ENCODE measurements at regions not wholly inside any gene's neighbourhood (a gene's known extent, or its start where the extent isn't known, plus 50 kb on each side); places are given as distances from the start of the nearest gene placed in this dataset.

DNA sequence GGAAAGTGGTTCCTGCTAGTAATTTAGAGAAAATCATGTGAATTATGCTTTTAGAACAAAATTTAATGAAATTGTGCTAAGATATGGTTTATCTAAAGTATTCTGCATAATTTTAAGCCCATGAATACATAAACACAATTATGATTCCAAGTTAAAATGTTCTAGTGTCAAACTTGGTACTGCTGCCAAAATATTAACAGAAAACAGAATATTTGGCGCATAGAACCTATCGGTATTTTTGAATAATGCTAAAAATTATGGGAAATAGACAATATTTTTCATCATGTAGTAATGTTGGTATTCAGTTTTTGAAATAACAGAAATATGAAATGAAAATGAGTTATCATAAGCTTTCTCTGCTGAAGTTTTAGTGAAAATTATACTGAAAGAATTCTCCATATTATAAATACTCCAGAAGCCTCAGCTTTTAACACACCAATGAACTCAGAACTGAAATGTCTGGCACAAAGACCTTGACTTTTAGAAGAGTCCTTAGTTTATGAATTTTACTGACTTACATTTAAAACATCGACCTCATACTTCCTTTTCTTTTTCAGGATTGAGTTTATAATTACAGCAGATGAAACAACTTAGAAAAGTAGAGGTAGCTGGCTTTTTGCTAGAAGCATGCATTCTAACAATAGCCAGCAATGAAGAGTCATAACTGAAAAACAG, 1192.3 kb upstream of the GJE1 start:
- TF ChIP-seq, protein P1, sequence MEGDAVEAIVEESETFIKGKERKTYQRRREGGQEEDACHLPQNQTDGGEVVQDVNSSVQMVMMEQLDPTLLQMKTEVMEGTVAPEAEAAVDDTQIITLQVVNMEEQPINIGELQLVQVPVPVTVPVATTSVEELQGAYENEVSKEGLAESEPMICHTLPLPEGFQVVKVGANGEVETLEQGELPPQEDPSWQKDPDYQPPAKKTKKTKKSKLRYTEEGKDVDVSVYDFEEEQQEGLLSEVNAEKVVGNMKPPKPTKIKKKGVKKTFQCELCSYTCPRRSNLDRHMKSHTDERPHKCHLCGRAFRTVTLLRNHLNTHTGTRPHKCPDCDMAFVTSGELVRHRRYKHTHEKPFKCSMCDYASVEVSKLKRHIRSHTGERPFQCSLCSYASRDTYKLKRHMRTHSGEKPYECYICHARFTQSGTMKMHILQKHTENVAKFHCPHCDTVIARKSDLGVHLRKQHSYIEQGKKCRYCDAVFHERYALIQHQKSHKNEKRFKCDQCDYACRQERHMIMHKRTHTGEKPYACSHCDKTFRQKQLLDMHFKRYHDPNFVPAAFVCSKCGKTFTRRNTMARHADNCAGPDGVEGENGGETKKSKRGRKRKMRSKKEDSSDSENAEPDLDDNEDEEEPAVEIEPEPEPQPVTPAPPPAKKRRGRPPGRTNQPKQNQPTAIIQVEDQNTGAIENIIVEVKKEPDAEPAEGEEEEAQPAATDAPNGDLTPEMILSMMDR (IDR thresholded peaks at IDR 0.05; ENCODE audit: partially characterized antibody, unreplicated experiment), result no peak
- no peak overlapping the region for H3K27ac Mint-ChIP-seq (ENCODE audit: unreplicated experiment)

DNA sequence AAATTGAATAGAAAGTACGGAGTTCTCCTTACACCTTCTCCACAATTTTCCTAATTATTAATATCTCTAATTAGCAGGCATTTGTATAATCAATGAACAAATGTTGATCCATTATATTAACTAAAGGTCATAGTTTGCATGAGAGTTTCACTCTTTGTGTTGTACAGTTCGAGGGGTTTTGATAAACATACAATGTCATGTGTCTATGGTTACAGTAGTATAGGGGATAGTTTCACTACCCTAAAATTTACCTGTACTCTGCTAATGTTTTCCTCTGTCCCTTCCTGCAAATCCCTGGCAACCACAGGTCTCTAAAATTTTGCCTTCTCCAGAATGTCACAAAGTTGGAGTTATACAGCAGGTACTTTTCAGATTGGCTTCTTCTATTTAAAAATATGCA, 1199.8 kb upstream of the GJE1 start:
- H3K4me1 Mint-ChIP-seq (ENCODE audit: low read depth, unreplicated experiment), result no peaks in the 10 kb centered on the region
- DNase-seq, result no peak

More for the DNA sequence above, 1192.3 kb upstream of the GJE1 start:
- Mint-ChIP-seq H3K27me3 (ENCODE audit: unreplicated experiment) (no peaks in the 10 kb centered on the region), H3K4me3 (ENCODE audit: unreplicated experiment) (no peak overlapping the region), H3K9me3 (ENCODE audit: unreplicated experiment) (no peaks in the 10 kb centered on the region), H3K4me1 (ENCODE audit: low read depth, unreplicated experiment) (no peaks in the 10 kb centered on the region), H3K36me3 (ENCODE audit: unreplicated experiment) (peaks cover 11% of the 10 kb centered on the region)
- DNase-seq, result no peak

DNA sequence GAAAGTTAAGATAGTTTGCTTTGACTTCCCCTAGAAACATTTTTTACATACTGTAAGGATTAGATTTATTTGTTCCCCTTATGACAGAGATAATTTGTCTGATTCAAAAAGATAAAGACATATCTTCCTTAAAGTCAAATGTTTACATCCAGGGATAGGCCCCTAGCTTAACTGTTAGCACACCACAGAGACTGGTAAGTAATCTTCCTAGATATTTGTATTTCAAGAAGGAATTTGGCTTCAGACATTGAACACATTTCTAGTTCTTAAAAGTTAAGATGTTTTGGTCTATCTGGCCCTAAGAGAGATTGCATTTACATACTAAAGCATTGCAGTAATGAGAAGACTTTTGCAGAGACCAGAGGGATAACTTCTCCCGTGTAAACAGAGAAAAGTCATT, 1201.1 kb upstream of the GJE1 start:
- H3K4me3 Mint-ChIP-seq (ENCODE audit: unreplicated experiment), result no peak overlapping the region
- no peaks in the 10 kb centered on the region for H3K9me3 Mint-ChIP-seq (ENCODE audit: unreplicated experiment)
- no peaks in the 10 kb centered on the region for H3K4me1 Mint-ChIP-seq (ENCODE audit: low read depth, unreplicated experiment)
- no peaks in the 10 kb centered on the region for H3K27me3 Mint-ChIP-seq (ENCODE audit: unreplicated experiment)
- no peak overlapping the region for H3K27ac Mint-ChIP-seq (ENCODE audit: unreplicated experiment)
- H3K36me3 Mint-ChIP-seq (ENCODE audit: unreplicated experiment), result no peaks in the 10 kb centered on the region
- TF ChIP-seq, protein P1 (IDR thresholded peaks at IDR 0.05; ENCODE audit: partially characterized antibody, unreplicated experiment), result no peak
- no peak for DNase-seq

More for the DNA sequence above, 1199.8 kb upstream of the GJE1 start:
- TF ChIP-seq, protein P1 (IDR thresholded peaks at IDR 0.05; ENCODE audit: partially characterized antibody, unreplicated experiment), result no peak
- Mint-ChIP-seq H3K4me3 (ENCODE audit: unreplicated experiment) (no peak overlapping the region), H3K27ac (ENCODE audit: unreplicated experiment) (no peak overlapping the region), H3K9me3 (ENCODE audit: unreplicated experiment) (no peaks in the 10 kb centered on the region), H3K36me3 (ENCODE audit: unreplicated experiment) (no peaks in the 10 kb centered on the region), H3K27me3 (ENCODE audit: unreplicated experiment) (no peaks in the 10 kb centered on the region)

DNA sequence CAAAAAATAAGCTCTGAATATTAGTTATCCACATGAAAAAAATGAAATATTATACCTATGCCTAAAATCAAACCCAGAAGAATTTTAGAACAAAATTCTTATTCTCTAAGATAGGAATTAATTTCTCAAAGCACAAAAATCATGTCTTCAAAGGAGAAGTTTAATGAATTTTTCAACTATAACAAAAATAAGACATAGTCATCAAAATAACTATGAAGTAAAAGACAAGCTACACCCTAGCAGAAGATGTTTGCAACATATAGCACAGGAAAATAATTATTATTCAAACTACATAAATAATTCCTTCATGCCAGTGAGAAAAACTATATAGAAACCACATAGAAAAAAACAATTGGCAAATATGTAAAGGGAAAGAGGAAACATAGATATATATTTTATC, 1203.6 kb upstream of the GJE1 start:
- Mint-ChIP-seq H3K9me3 (ENCODE audit: unreplicated experiment) (no peaks in the 10 kb centered on the region), H3K27ac (ENCODE audit: unreplicated experiment) (no peak overlapping the region), H3K4me3 (ENCODE audit: unreplicated experiment) (no peak overlapping the region), H3K4me1 (ENCODE audit: low read depth, unreplicated experiment) (no peaks in the 10 kb centered on the region), H3K27me3 (ENCODE audit: unreplicated experiment) (no peaks in the 10 kb centered on the region), H3K36me3 (ENCODE audit: unreplicated experiment) (no peaks in the 10 kb centered on the region)
- DNase-seq, result no peak
- TF ChIP-seq, protein P1 (IDR thresholded peaks at IDR 0.05; ENCODE audit: partially characterized antibody, unreplicated experiment), result no peak

DNA sequence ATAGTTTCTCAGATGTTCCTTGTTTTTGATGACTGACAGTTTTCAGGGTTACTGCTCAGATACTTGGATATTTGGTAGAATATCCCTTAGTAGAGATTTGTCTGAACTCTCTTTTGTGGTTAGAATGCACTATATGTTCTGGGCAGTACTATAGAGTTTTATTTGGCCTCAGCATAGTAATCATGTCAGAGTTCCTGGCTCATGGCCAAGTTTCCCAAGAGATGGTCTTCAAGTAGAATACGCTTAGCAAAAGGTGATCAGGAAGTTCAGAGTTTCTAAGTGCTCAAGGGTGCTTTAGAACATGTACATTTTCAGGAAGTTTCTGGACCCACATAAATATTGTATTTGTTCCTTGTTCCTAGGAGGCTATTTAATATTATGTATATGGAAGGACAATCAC, 1209.7 kb upstream of the GJE1 start:
- Mint-ChIP-seq H3K9me3 (ENCODE audit: unreplicated experiment) (no peaks in the 10 kb centered on the region), H3K4me1 (ENCODE audit: low read depth, unreplicated experiment) (no peaks in the 10 kb centered on the region), H3K36me3 (ENCODE audit: unreplicated experiment) (no peaks in the 10 kb centered on the region), H3K4me3 (ENCODE audit: unreplicated experiment) (no peak overlapping the region), H3K27me3 (ENCODE audit: unreplicated experiment) (no peaks in the 10 kb centered on the region), H3K27ac (ENCODE audit: unreplicated experiment) (no peak overlapping the region)
- DNase-seq, result no peak
- TF ChIP-seq, protein P1 (IDR thresholded peaks at IDR 0.05; ENCODE audit: partially characterized antibody, unreplicated experiment), result no peak

Measured in glutamatergic neuron (in vitro differentiated cells).